ENCODE measurements at regions not wholly inside any gene's neighbourhood (a gene's known extent, or its start where the extent isn't known, plus 50 kb on each side); places are given as distances from the start of the nearest gene placed in this dataset.

GRCh38 chr18:55054021-55054990, 95.0 kb upstream of the CCDC68 start:
- H3K27me3 Mint-ChIP-seq (ENCODE audit: unreplicated experiment), result peaks cover 4% of the 10 kb centered on the region
- no peaks in the 10 kb centered on the region for H3K4me1 Mint-ChIP-seq (ENCODE audit: unreplicated experiment)
- no peak for DNase-seq (ENCODE audit: extremely low spot score, unreplicated experiment)
- no peaks in the 10 kb centered on the region for H3K9me3 Mint-ChIP-seq (ENCODE audit: unreplicated experiment)
- no peaks in the 10 kb centered on the region for H3K36me3 Mint-ChIP-seq (ENCODE audit: unreplicated experiment)
- no peak overlapping the region for H3K27ac Mint-ChIP-seq (ENCODE audit: unreplicated experiment)
- TF ChIP-seq CTCF (IDR thresholded peaks at IDR 0.05), result no peak
- H3K4me3 Mint-ChIP-seq (ENCODE audit: unreplicated experiment), result no peak overlapping the region

GRCh38 chr18:55048892-55049291, 89.6 kb upstream of the CCDC68 start:
- no peaks in the 10 kb centered on the region for H3K4me1 Mint-ChIP-seq (ENCODE audit: unreplicated experiment)

GRCh38 chr18:55047546-55047945, 88.3 kb upstream of the CCDC68 start:
- H3K9me3 Mint-ChIP-seq (ENCODE audit: unreplicated experiment), result no peaks in the 10 kb centered on the region
- H3K27me3 Mint-ChIP-seq (ENCODE audit: unreplicated experiment), result no peaks in the 10 kb centered on the region
- DNase-seq (ENCODE audit: extremely low spot score, unreplicated experiment), result no peak
- H3K4me1 Mint-ChIP-seq (ENCODE audit: unreplicated experiment), result no peaks in the 10 kb centered on the region
- H3K36me3 Mint-ChIP-seq (ENCODE audit: unreplicated experiment), result no peaks in the 10 kb centered on the region
- H3K27ac Mint-ChIP-seq (ENCODE audit: unreplicated experiment), result no peak overlapping the region
- H3K4me3 Mint-ChIP-seq (ENCODE audit: unreplicated experiment), result no peak overlapping the region
- no peak for TF ChIP-seq CTCF (IDR thresholded peaks at IDR 0.05)

More at GRCh38 chr18:55048892-55049291, 89.6 kb upstream of the CCDC68 start:
- no peak for DNase-seq (ENCODE audit: extremely low spot score, unreplicated experiment)
- H3K27me3 Mint-ChIP-seq (ENCODE audit: unreplicated experiment), result no peaks in the 10 kb centered on the region
- no peak overlapping the region for H3K4me3 Mint-ChIP-seq (ENCODE audit: unreplicated experiment)
- H3K9me3 Mint-ChIP-seq (ENCODE audit: unreplicated experiment), result no peaks in the 10 kb centered on the region
- no peaks in the 10 kb centered on the region for H3K36me3 Mint-ChIP-seq (ENCODE audit: unreplicated experiment)
- H3K27ac Mint-ChIP-seq (ENCODE audit: unreplicated experiment), result no peak overlapping the region
- TF ChIP-seq CTCF (IDR thresholded peaks at IDR 0.05), result no peak

GRCh38 chr18:55041366-55041765, 82.1 kb upstream of the CCDC68 start:
- Mint-ChIP-seq H3K4me1 (ENCODE audit: unreplicated experiment) (no peaks in the 10 kb centered on the region), H3K36me3 (ENCODE audit: unreplicated experiment) (no peaks in the 10 kb centered on the region), H3K4me3 (ENCODE audit: unreplicated experiment) (no peak overlapping the region), H3K27ac (ENCODE audit: unreplicated experiment) (no peak overlapping the region), H3K9me3 (ENCODE audit: unreplicated experiment) (no peaks in the 10 kb centered on the region), H3K27me3 (ENCODE audit: unreplicated experiment) (peaks cover 3% of the 10 kb centered on the region)
- no peak for TF ChIP-seq CTCF (IDR thresholded peaks at IDR 0.05)
- DNase-seq (ENCODE audit: extremely low spot score, unreplicated experiment), result no peak

GRCh38 chr18:55038162-55038561, 78.9 kb upstream of the CCDC68 start:
- Mint-ChIP-seq H3K4me3 (ENCODE audit: unreplicated experiment) (no peak overlapping the region), H3K9me3 (ENCODE audit: unreplicated experiment) (no peaks in the 10 kb centered on the region), H3K36me3 (ENCODE audit: unreplicated experiment) (no peaks in the 10 kb centered on the region), H3K27me3 (ENCODE audit: unreplicated experiment) (peaks cover 3% of the 10 kb centered on the region), H3K4me1 (ENCODE audit: unreplicated experiment) (no peaks in the 10 kb centered on the region), H3K27ac (ENCODE audit: unreplicated experiment) (no peak overlapping the region)
- DNase-seq (ENCODE audit: extremely low spot score, unreplicated experiment), result no peak
- no peak for TF ChIP-seq CTCF (IDR thresholded peaks at IDR 0.05)

Data from osteocyte (in vitro differentiated cells).